GM21737 (cell line): ENCODE measurements at regions not wholly inside any gene's neighbourhood (a gene's known extent, or its start where the extent isn't known, plus 50 kb on each side); places are given as distances from the start of the nearest gene placed in this dataset.
"Not testable (repeated sequence)": the region's sequence is repeated elsewhere in the genome, so short reads cannot be mapped to it uniquely, and the experiment has no call there.

Experiments
- ATAC-seq: cut with Tn5 transposase; IDR thresholded peaks from one replicate; pipeline ENCODE4 v1.9.1; 2021; ENCODE audit warnings: mild to moderate bottlenecking, moderate library complexity; ENCODE audit not compliant: unreplicated experiment

GRCh38 chr2:143890798-143891197 is 629.1 kb downstream of the ZEB2 start:
- no peak for ATAC-seq

GRCh38 chr2:143889216-143889615 is 630.7 kb downstream of the ZEB2 start:
- ATAC-seq = no peak

GRCh38 chr2:143885461-143885860 is 634.5 kb downstream of the ZEB2 start:
- ATAC-seq = no peak

- no peak for ATAC-seq
These were observed 638.7 kb downstream of the ZEB2 start for GRCh38 chr2:143881246-143881645.

- no peak for ATAC-seq
These were observed 641.9 kb downstream of the ZEB2 start for GRCh38 chr2:143877876-143878530.

GRCh38 chr2:143877056-143877455 is 642.9 kb downstream of the ZEB2 start:
- ATAC-seq = no peak

- no peak for ATAC-seq
These were observed 644.4 kb downstream of the ZEB2 start for GRCh38 chr2:143875295-143876233.

- ATAC-seq = no peak
These were observed 646.0 kb downstream of the ZEB2 start for GRCh38 chr2:143873886-143874285.

- no peak for ATAC-seq
These were observed 649.2 kb downstream of the ZEB2 start for GRCh38 chr2:143870696-143871095.

- ATAC-seq = no peak
These were observed 662.9 kb downstream of the ZEB2 start for GRCh38 chr2:143856978-143857377.

GRCh38 chr2:143852759-143853158 is 667.2 kb downstream of the ZEB2 start:
- ATAC-seq = no peak

- no peak for ATAC-seq
These were observed 669.8 kb downstream of the ZEB2 start for GRCh38 chr2:143850084-143850483.

- no peak for ATAC-seq
These were observed 672.7 kb downstream of the ZEB2 start for GRCh38 chr2:143847257-143847656.

- ATAC-seq = no peak
These were observed 674.9 kb downstream of the ZEB2 start for GRCh38 chr2:143844986-143845385.

GRCh38 chr2:143843686-143844085 is 676.2 kb downstream of the ZEB2 start:
- no peak for ATAC-seq

- ATAC-seq = no peak
These were observed 677.1 kb downstream of the ZEB2 start for GRCh38 chr2:143842836-143843235.

- no peak for ATAC-seq
These were observed 678.0 kb downstream of the ZEB2 start for GRCh38 chr2:143841935-143842334.

GRCh38 chr2:143840601-143841000 is 679.3 kb downstream of the ZEB2 start:
- ATAC-seq = no peak

- ATAC-seq = no peak
These were observed 679.7 kb downstream of the ZEB2 start for GRCh38 chr2:143840194-143840593.

GRCh38 chr2:143839456-143839855 is 680.5 kb downstream of the ZEB2 start:
- no peak for ATAC-seq

GRCh38 chr2:143837055-143837454 is 682.9 kb downstream of the ZEB2 start:
- ATAC-seq = not testable (repeated sequence)

GRCh38 chr2:143835481-143835880 is 684.4 kb downstream of the ZEB2 start:
- ATAC-seq = no peak
